Mucosa of descending colon (tissue), 3 donors: ENCODE measurements at regions not wholly inside any gene's neighbourhood (a gene's known extent, or its start where the extent isn't known, plus 50 kb on each side); places are given as distances from the start of the nearest gene placed in this dataset.

ENCODE experiments used
- ATAC-seq: fragments of 200-7000 bp; cut with Tn5 transposase; one replicate; pipeline ENCODE4 v1.9.1; 2020; ENCODE audit warnings: mild to moderate bottlenecking, moderate library complexity
- DNase-seq, 3 donors: peaks; one replicate each; pipeline ENCODE4 v3.0.0-alpha.2; 2020
- H3K36me3 ChIP-seq: fragments of 200-600 bp; one replicate; pipeline ENCODE4 v1.8.0; 2021; ENCODE audit warnings: low read depth, mild to moderate bottlenecking
- H3K4me1 ChIP-seq: fragments of 200-600 bp; one replicate; pipeline ENCODE4 v1.8.0; 2021; ENCODE audit warnings: low read depth, mild to moderate bottlenecking
- H3K4me3 ChIP-seq: fragments of 200-600 bp; one replicate; pipeline ENCODE4 v1.8.0; 2021; ENCODE audit warnings: mild to moderate bottlenecking
- H3K9me3 ChIP-seq: fragments of 200-600 bp; one replicate; pipeline ENCODE4 v1.8.0; 2021; ENCODE audit warnings: mild to moderate bottlenecking
- CTCF ChIP-seq: fragments of 200-600 bp; IDR thresholded peaks from one replicate; pipeline ENCODE4 v1.8.0; 2022; ENCODE audit warnings: antibody characterized with exemption, mild to moderate bottlenecking
- intact Hi-C, 2 donors: fragments of 100-400 bp; cut with DNase I in 1 of 2; cut with micrococcal nuclease in 1 of 2; formaldehyde crosslinking; loops; one replicate each; pipeline versions ENCODE4 v1.11.0 to v1.11.1; 2022; cut with DNase I, micrococcal nuclease
- donor health status: DM: no; HTN: no; CAD: no; lungs with moderate emphysema.
- donor health status: DM: no; HTN: no; CAD: no.
- donor health status: DM: no; HTN: yes; CAD: no.

GRCh38 chr6:23910420-23910819 is 215.6 kb upstream of the NRSN1 start:
- ATAC-seq (no peak), DNase-seq (no peak)
- intact Hi-C loops = no loop called here
- H3K36me3 ChIP-seq = no peaks in the 10 kb centered on the region
- no peaks in the 10 kb centered on the region for H3K4me1 ChIP-seq
- TF ChIP-seq CTCF = no peak
- no peak overlapping the region for H3K4me3 ChIP-seq
- H3K9me3 ChIP-seq = no peaks in the 10 kb centered on the region

- intact Hi-C loops = no loop called here
- Histone ChIP-seq H3K9me3 (no peaks in the 10 kb centered on the region), H3K4me1 (no peaks in the 10 kb centered on the region), H3K36me3 (no peaks in the 10 kb centered on the region), H3K4me3 (no peak overlapping the region)
- DNase-seq = no peak
- no peak for TF ChIP-seq CTCF
- no peak for ATAC-seq
Observed at GRCh38 chr6:23927935-23928334, 198.1 kb upstream of the NRSN1 start.

- TF ChIP-seq CTCF = no peak
- no peak for ATAC-seq
- no peak for DNase-seq
- Histone ChIP-seq H3K9me3 (no peaks in the 10 kb centered on the region), H3K4me1 (no peaks in the 10 kb centered on the region), H3K4me3 (no peak overlapping the region), H3K36me3 (no peaks in the 10 kb centered on the region)
- intact Hi-C loops = no loop called here
Observed at GRCh38 chr6:23929201-23929600, 196.8 kb upstream of the NRSN1 start.

GRCh38 chr6:23940466-23940865 is 185.5 kb upstream of the NRSN1 start:
- TF ChIP-seq CTCF = no peak
- intact Hi-C loops = no loop called here
- ATAC-seq = no peak

GRCh38 chr6:23951691-23952090 is 174.3 kb upstream of the NRSN1 start:
- DNase-seq (no peak), ATAC-seq (no peak)
- no peaks in the 10 kb centered on the region for H3K4me1 ChIP-seq
- no peaks in the 10 kb centered on the region for H3K9me3 ChIP-seq
- H3K4me3 ChIP-seq = no peak overlapping the region
- H3K36me3 ChIP-seq = no peaks in the 10 kb centered on the region
- TF ChIP-seq CTCF = no peak
- intact Hi-C loops = no loop called here

More at GRCh38 chr6:23940466-23940865, 185.5 kb upstream of the NRSN1 start:
- no peaks in the 10 kb centered on the region for H3K9me3 ChIP-seq
- no peak overlapping the region for H3K4me3 ChIP-seq
- H3K36me3 ChIP-seq = no peaks in the 10 kb centered on the region
- DNase-seq = no peak
- no peaks in the 10 kb centered on the region for H3K4me1 ChIP-seq

GRCh38 chr6:23952245-23952644 is 173.8 kb upstream of the NRSN1 start:
- intact Hi-C loops = no loop called here
- no peak for TF ChIP-seq CTCF
- no peak for DNase-seq

More at GRCh38 chr6:23952245-23952644, 173.8 kb upstream of the NRSN1 start:
- Histone ChIP-seq H3K4me3 (no peak overlapping the region), H3K4me1 (no peaks in the 10 kb centered on the region), H3K36me3 (no peaks in the 10 kb centered on the region), H3K9me3 (no peaks in the 10 kb centered on the region)
- ATAC-seq = no peak
